Keratinocyte (primary cell): ENCODE measurements at regions not wholly inside any gene's neighbourhood (a gene's known extent, or its start where the extent isn't known, plus 50 kb on each side); places are given as distances from the start of the nearest gene placed in this dataset.

Source experiments
- DNase-seq: peaks from one replicate; pipeline ENCODE4 v3.0.0-alpha.2; 2011; ENCODE audit warnings: low read depth, missing footprints, low spot score
- FAIRE-seq: peaks from 2 replicates; lab custom pipeline; 2011; peaks lifted over from hg19 to GRCh38; lab: Jason Lieb, UNC
- H2AFZ ChIP-seq: 2 replicates; pipeline ENCODE4 v1.6.0; 2012; ENCODE audit warnings: low read length, control low read depth, inconsistent platforms; ENCODE audit not compliant: control insufficient read depth
- H3K27ac ChIP-seq: 2 replicates; pipeline ENCODE4 v1.5.1; 2011; ENCODE audit warnings: low read length; ENCODE audit not compliant: control insufficient read depth, insufficient read depth
- H3K27me3 ChIP-seq: 3 replicates; pipeline ENCODE4 v1.6.0; 2011; ENCODE audit warnings: low read length; ENCODE audit not compliant: control insufficient read depth, insufficient read depth; ENCODE audit errors: extremely low read depth
- H3K36me3 ChIP-seq, 2 experiments: 2 replicates in 1 of 2; 3 replicates in 1 of 2; pipeline ENCODE4 v1.5.1; 2011; ENCODE audit warnings: low read length in 2 of 2, mild to moderate bottlenecking in 1 of 2; ENCODE audit not compliant: control insufficient read depth in 2 of 2, insufficient read depth in 2 of 2; ENCODE audit errors: extremely low read depth in 1 of 2
- H3K4me1 ChIP-seq: 3 replicates; pipeline ENCODE4 v1.5.1; 2011; ENCODE audit warnings: low read length; ENCODE audit not compliant: control insufficient read depth, insufficient read depth; ENCODE audit errors: extremely low read depth
- H3K4me2 ChIP-seq: 3 replicates; pipeline ENCODE4 v1.6.0; 2011; ENCODE audit warnings: low read depth, low read length; ENCODE audit not compliant: control insufficient read depth, insufficient read depth; ENCODE audit errors: extremely low read depth
- H3K4me3 ChIP-seq, 3 experiments: fragments of 200-600 bp in 1 of 3; sonication (generic) in 1 of 3; 2 replicates in 2 of 3; 3 replicates in 1 of 3; pipeline ENCODE4 v1.5.1; 2011 to 2016; ENCODE audit warnings: low read length in 3 of 3, mild to moderate bottlenecking in 3 of 3, control low read depth in 2 of 3, inconsistent platforms in 1 of 3, low read depth in 1 of 3, mixed read lengths in 1 of 3, mixed run types in 1 of 3, moderate library complexity in 1 of 3; ENCODE audit not compliant: control insufficient read depth in 2 of 3, insufficient read depth in 2 of 3; ENCODE audit errors: extremely low read depth in 1 of 3
- H3K79me2 ChIP-seq: 2 replicates; pipeline ENCODE4 v1.6.0; 2012; ENCODE audit warnings: low read length; ENCODE audit not compliant: control insufficient read depth, insufficient read depth
- H3K9ac ChIP-seq: 3 replicates; pipeline ENCODE4 v1.6.0; 2011; ENCODE audit warnings: low read length; ENCODE audit not compliant: control insufficient read depth, insufficient read depth; ENCODE audit errors: extremely low read depth
- H3K9me1 ChIP-seq: 3 replicates; pipeline ENCODE4 v1.6.0; 2011; ENCODE audit warnings: low read length; ENCODE audit not compliant: control insufficient read depth, insufficient read depth; ENCODE audit errors: extremely low read depth
- H3K9me3 ChIP-seq: 2 replicates; pipeline ENCODE4 v1.5.1; 2012; ENCODE audit warnings: low read depth, low read length; ENCODE audit not compliant: control insufficient read depth
- H4K20me1 ChIP-seq: 3 replicates; pipeline ENCODE4 v1.6.0; 2011; ENCODE audit warnings: low read length; ENCODE audit not compliant: control insufficient read depth, insufficient read depth; ENCODE audit errors: extremely low read depth
- EZH2 ChIP-seq: IDR thresholded peaks from one replicate; pipeline ENCODE4 v1.6.1; 2012; ENCODE audit warnings: inconsistent platforms, mild to moderate bottlenecking, low read length, moderate library complexity
- dilution Hi-C: fragments of 300-500 bp; cut with MboI; formaldehyde crosslinking; loops from one replicate; pipeline ENCODE4 v1.7.0; 2020; ENCODE audit warnings: low sequenced_read_pairs; ENCODE audit not compliant: extremely low pct_ligation_motif_present
- TF ChIP-seq, protein P1 (sequence below), 3 experiments: IDR thresholded peaks in 1 of 3; conservative IDR thresholded peaks in 1 of 3; optimal IDR thresholded peaks in 1 of 3; 2 replicates in 2 of 3; 3 replicates in 1 of 3; pipeline versions ENCODE3 to v1.5.1; 2011; ENCODE audit warnings: low read length in 3 of 3, mild to moderate bottlenecking in 3 of 3, moderate library complexity in 2 of 3, control low read depth in 1 of 3, inconsistent platforms in 1 of 3; ENCODE audit not compliant: insufficient read depth in 2 of 3; ENCODE audit errors: extremely low read depth in 1 of 3

DNA sequence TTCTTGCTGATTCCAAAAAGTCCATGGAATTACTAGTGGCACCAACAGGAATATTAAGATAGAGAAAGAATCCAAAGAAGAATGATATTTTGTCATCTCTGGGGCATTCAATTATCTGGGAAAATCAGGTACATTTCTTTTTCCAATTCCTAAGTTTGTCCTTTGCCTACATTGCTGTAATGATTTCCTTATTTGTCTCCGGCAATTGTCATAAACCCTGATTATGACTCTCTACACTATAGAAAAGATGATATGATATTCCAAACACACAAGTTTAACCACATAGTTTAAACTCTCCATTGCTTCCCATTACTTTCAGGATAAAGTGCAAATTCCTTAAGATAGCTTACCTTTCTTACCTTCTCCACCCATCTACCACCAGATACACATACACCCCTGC lies 647.0 kb downstream of the PLPP3 start:
- H3K27ac ChIP-seq, result no peak overlapping the region
- peaks cover 8% of the 10 kb centered on the region for H3K4me1 ChIP-seq
- H3K9me3 ChIP-seq, result no peaks in the 10 kb centered on the region
- dilution Hi-C loops, result no loop called here
- no peaks in the 10 kb centered on the region for H3K9me1 ChIP-seq
- H3K79me2 ChIP-seq, result no peaks in the 10 kb centered on the region
- H3K27me3 ChIP-seq, result no peaks in the 10 kb centered on the region
- H3K4me3 ChIP-seq, result no peak overlapping the region
- H4K20me1 ChIP-seq, result no peaks in the 10 kb centered on the region
- no peaks in the 10 kb centered on the region for H3K36me3 ChIP-seq
- H2AFZ ChIP-seq, result no peak overlapping the region
- FAIRE-seq, result no peak
- H3K9ac ChIP-seq, result no peak overlapping the region
- H3K4me2 ChIP-seq, result no peak overlapping the region
- DNase-seq, result no peak
- TF ChIP-seq EZH2, result no peak
- TF ChIP-seq, protein P1, sequence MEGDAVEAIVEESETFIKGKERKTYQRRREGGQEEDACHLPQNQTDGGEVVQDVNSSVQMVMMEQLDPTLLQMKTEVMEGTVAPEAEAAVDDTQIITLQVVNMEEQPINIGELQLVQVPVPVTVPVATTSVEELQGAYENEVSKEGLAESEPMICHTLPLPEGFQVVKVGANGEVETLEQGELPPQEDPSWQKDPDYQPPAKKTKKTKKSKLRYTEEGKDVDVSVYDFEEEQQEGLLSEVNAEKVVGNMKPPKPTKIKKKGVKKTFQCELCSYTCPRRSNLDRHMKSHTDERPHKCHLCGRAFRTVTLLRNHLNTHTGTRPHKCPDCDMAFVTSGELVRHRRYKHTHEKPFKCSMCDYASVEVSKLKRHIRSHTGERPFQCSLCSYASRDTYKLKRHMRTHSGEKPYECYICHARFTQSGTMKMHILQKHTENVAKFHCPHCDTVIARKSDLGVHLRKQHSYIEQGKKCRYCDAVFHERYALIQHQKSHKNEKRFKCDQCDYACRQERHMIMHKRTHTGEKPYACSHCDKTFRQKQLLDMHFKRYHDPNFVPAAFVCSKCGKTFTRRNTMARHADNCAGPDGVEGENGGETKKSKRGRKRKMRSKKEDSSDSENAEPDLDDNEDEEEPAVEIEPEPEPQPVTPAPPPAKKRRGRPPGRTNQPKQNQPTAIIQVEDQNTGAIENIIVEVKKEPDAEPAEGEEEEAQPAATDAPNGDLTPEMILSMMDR (optimal IDR thresholded peaks at IDR 0.05 in 1 of 3, IDR thresholded peaks at IDR 0.05 in 1 of 3, conservative IDR thresholded peaks at IDR 0.05 in 1 of 3; ENCODE audit: extremely low read depth in 1 of 3, insufficient read depth in 2 of 3, low read length in 3 of 3), result no peak

DNA sequence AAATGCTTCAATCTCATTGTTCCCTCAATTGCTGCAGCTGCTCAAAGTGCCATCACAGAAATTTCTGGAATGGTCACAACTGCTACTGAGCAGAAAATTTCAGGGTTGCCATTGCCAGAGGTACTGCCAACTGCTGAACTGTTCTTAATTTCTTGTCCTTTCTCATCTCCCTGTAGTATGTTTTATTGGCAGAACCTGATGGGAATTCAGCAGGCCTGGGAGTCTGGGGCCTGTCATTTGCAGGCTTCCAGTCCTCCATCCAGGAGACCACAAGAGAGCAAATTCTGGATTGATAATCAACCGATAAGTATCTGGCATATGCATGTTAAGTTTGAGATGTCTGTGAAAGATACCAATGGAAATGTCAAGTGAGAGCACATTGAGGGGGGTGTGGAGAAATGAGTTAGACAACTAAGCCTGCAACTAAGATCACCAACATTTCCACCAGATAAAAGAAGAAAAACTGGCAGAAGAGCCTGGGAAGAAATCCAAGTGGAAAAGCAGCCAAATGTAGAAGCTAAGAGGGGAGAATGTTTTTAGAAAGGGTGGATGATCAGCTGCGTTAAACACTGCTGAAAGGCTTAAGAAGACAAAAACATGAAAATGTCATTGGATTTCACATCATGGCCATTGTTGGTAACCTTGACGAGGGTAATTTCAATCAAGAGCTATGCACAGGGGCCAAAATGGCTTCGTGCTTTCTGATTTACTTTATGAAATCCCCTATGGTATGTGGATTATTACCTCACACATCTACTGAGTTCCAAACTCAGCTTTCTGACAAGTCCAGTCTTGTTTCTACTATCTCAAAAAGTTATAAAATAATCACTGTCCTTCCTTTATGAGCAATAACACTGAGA lies 648.1 kb downstream of the PLPP3 start:
- Histone ChIP-seq H3K4me3 (no peak overlapping the region), H3K4me2 (no peak overlapping the region), H3K9me3 (no peaks in the 10 kb centered on the region), H3K9ac (no peak overlapping the region), H3K9me1 (no peaks in the 10 kb centered on the region), H2AFZ (peak overlapping the region; percentile 44), H3K4me1 (peaks cover 8% of the 10 kb centered on the region), H3K27me3 (no peaks in the 10 kb centered on the region), H3K79me2 (no peaks in the 10 kb centered on the region), H4K20me1 (no peaks in the 10 kb centered on the region), H3K27ac (no peak overlapping the region), H3K36me3 (no peaks in the 10 kb centered on the region)
- FAIRE-seq, result no peak
- no peak for DNase-seq
- dilution Hi-C loops, result no loop called here
- TF ChIP-seq, protein P1 (optimal IDR thresholded peaks at IDR 0.05 in 1 of 3, IDR thresholded peaks at IDR 0.05 in 1 of 3, conservative IDR thresholded peaks at IDR 0.05 in 1 of 3; ENCODE audit: extremely low read depth in 1 of 3, insufficient read depth in 2 of 3, low read length in 3 of 3), result no peak
- no peak for TF ChIP-seq EZH2
